ENCODE measurements at regions not wholly inside any gene's neighbourhood (a gene's known extent, or its start where the extent isn't known, plus 50 kb on each side); places are given as distances from the start of the nearest gene placed in this dataset.

GRCh38 chr1:29836651-29837646, 600.6 kb downstream of the PTPRU start:
- no peak for DNase-seq

GRCh38 chr1:29835874-29836273, 599.6 kb downstream of the PTPRU start:
- no peak for DNase-seq

GRCh38 chr1:29835406-29835805, 599.1 kb downstream of the PTPRU start:
- no peak for DNase-seq

GRCh38 chr1:29833581-29833980, 597.3 kb downstream of the PTPRU start:
- DNase-seq = no peak

GRCh38 chr1:29832936-29833335, 596.6 kb downstream of the PTPRU start:
- no peak for DNase-seq

GRCh38 chr1:29832471-29832870, 596.1 kb downstream of the PTPRU start:
- DNase-seq = no peak

- DNase-seq = no peak
Measured at GRCh38 chr1:29831500-29832117, 595.3 kb downstream of the PTPRU start.

GRCh38 chr1:29830916-29831315, 594.6 kb downstream of the PTPRU start:
- DNase-seq = no peak

- DNase-seq = no peak
Measured at GRCh38 chr1:29830383-29830782, 594.1 kb downstream of the PTPRU start.

GRCh38 chr1:29829448-29830344, 593.4 kb downstream of the PTPRU start:
- no peak for DNase-seq

GRCh38 chr1:29828526-29829447, 592.5 kb downstream of the PTPRU start:
- no peak for DNase-seq

- DNase-seq = no peak
Measured at GRCh38 chr1:29827801-29828525, 591.6 kb downstream of the PTPRU start.

- no peak for DNase-seq
Measured at GRCh38 chr1:29827237-29827750, 591.0 kb downstream of the PTPRU start.

GRCh38 chr1:29826646-29827045, 590.3 kb downstream of the PTPRU start:
- DNase-seq = no peak

GRCh38 chr1:29825941-29826415, 589.7 kb downstream of the PTPRU start:
- no peak for DNase-seq

GRCh38 chr1:29825274-29825940, 589.1 kb downstream of the PTPRU start:
- no peak for DNase-seq

- DNase-seq = no peak
Measured at GRCh38 chr1:29824511-29825273, 588.4 kb downstream of the PTPRU start.

GRCh38 chr1:29824025-29824424, 587.7 kb downstream of the PTPRU start:
- no peak for DNase-seq

GRCh38 chr1:29823561-29823960, 587.2 kb downstream of the PTPRU start:
- no peak for DNase-seq
